Mammary epithelial cell (primary cell): ENCODE measurements at regions not wholly inside any gene's neighbourhood (a gene's known extent, or its start where the extent isn't known, plus 50 kb on each side); places are given as distances from the start of the nearest gene placed in this dataset.

Experiments
- EZH2 ChIP-seq: IDR thresholded peaks from 2 replicates; pipeline ENCODE4 v1.6.1; 2012; ENCODE audit warnings: low read length, inconsistent platforms, borderline replicate concordance
- TF ChIP-seq, protein P1 (sequence below), 2 donors: IDR thresholded peaks in 1 of 2; conservative IDR thresholded peaks in 1 of 2; 2 replicates each; pipeline ENCODE4 v1.5.1; 2011 to 2012; ENCODE audit warnings: inconsistent platforms in 2 of 2, low read length in 2 of 2, mild to moderate bottlenecking in 2 of 2, control low read depth in 1 of 2, low read depth in 1 of 2; ENCODE audit not compliant: insufficient read depth in 1 of 2; ENCODE audit errors: extremely low read depth in 1 of 2

DNA sequence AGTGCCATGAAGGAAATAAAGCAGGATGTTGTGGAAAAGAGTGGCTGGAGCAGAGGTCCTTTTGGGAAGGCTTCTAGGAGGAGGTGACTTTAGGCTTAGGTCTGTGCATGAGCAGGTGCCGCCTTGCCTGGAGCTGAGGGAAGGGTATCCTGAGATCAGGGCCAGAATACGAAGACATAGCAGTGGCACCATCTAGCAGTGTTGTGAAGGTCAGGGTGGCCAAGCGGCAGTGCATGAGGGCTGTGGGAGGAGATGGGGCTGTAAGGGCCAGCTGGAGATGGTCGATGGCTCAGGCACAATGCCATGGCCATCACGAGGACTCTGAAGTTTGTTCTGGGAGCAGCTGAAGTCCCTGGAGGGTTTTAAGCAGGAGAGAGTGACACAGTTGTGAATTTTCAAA lies 219.5 kb downstream of the PTPRU start:
- TF ChIP-seq, protein P1, sequence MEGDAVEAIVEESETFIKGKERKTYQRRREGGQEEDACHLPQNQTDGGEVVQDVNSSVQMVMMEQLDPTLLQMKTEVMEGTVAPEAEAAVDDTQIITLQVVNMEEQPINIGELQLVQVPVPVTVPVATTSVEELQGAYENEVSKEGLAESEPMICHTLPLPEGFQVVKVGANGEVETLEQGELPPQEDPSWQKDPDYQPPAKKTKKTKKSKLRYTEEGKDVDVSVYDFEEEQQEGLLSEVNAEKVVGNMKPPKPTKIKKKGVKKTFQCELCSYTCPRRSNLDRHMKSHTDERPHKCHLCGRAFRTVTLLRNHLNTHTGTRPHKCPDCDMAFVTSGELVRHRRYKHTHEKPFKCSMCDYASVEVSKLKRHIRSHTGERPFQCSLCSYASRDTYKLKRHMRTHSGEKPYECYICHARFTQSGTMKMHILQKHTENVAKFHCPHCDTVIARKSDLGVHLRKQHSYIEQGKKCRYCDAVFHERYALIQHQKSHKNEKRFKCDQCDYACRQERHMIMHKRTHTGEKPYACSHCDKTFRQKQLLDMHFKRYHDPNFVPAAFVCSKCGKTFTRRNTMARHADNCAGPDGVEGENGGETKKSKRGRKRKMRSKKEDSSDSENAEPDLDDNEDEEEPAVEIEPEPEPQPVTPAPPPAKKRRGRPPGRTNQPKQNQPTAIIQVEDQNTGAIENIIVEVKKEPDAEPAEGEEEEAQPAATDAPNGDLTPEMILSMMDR (conservative IDR thresholded peaks at IDR 0.05 in 1 of 2, IDR thresholded peaks at IDR 0.05 in 1 of 2; ENCODE audit: extremely low read depth in 1 of 2, insufficient read depth in 1 of 2, low read depth in 1 of 2, low read length in 2 of 2): no peak
- no peak for TF ChIP-seq EZH2
